ENCODE measurements at regions not wholly inside any gene's neighbourhood (a gene's known extent, or its start where the extent isn't known, plus 50 kb on each side); places are given as distances from the start of the nearest gene placed in this dataset.

DNA sequence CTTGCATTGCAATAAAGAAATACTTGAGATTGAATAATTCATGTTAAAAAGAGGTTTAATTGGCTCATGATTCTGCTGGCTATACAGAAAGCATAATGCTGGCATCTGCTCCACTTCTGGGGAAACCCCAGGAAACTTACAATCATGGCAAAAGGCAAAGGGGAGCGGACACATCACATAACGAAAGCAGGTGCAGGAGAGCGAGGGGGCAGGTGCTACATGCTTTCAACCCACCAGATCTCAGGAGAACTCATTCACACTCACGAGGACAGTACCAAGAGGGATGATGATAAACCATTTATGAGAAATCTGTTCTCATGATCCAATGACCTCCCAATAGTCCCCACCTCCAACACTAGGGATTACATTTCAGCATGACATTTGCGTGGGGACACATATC lies 172.6 kb downstream of the RASSF9 start:
- TF ChIP-seq, protein P1, sequence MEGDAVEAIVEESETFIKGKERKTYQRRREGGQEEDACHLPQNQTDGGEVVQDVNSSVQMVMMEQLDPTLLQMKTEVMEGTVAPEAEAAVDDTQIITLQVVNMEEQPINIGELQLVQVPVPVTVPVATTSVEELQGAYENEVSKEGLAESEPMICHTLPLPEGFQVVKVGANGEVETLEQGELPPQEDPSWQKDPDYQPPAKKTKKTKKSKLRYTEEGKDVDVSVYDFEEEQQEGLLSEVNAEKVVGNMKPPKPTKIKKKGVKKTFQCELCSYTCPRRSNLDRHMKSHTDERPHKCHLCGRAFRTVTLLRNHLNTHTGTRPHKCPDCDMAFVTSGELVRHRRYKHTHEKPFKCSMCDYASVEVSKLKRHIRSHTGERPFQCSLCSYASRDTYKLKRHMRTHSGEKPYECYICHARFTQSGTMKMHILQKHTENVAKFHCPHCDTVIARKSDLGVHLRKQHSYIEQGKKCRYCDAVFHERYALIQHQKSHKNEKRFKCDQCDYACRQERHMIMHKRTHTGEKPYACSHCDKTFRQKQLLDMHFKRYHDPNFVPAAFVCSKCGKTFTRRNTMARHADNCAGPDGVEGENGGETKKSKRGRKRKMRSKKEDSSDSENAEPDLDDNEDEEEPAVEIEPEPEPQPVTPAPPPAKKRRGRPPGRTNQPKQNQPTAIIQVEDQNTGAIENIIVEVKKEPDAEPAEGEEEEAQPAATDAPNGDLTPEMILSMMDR (IDR thresholded peaks at IDR 0.05; ENCODE audit: low read length): no peak
- TF ChIP-seq EZH2 (IDR thresholded peaks at IDR 0.05; ENCODE audit: borderline replicate concordance, low read length): no peak
